GM20000 (cell line): ENCODE measurements at regions not wholly inside any gene's neighbourhood (a gene's known extent, or its start where the extent isn't known, plus 50 kb on each side); places are given as distances from the start of the nearest gene placed in this dataset.

Experiments used
- DNase-seq: peaks from one replicate; pipeline ENCODE4 v3.0.0; 2012; ENCODE audit warnings: low spot score
- TF ChIP-seq, protein P1 (sequence below): IDR thresholded peaks from 2 replicates; pipeline ENCODE4 v1.5.1; 2012; ENCODE audit warnings: mild to moderate bottlenecking, control low read depth; ENCODE audit errors: extremely low read depth, missing control alignments

DNA sequence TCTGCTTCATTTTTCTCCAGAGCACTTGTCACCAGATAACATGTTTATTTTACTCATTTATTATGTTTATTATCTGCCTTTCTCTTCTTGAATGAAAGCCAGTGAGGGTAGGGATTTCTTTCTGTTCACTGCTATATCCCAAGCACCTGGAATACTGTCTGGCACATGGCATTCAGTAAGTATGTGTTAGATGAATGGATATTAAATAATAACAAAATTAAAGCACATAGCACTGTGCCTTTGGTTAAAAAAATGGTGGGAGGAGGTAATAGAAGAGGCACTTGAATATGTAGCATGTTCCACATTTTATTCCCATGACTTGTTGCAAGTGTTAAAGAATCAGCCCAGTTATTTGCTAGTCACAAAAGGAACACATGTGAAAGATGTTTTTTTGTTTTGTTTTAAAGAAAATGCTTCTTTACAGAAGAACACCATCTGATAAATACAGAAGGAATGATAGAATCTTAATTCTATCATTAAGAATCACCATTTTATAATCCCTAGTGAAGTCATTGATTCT is 151.0 kb downstream of the DLEU7 start:
- TF ChIP-seq, protein P1, sequence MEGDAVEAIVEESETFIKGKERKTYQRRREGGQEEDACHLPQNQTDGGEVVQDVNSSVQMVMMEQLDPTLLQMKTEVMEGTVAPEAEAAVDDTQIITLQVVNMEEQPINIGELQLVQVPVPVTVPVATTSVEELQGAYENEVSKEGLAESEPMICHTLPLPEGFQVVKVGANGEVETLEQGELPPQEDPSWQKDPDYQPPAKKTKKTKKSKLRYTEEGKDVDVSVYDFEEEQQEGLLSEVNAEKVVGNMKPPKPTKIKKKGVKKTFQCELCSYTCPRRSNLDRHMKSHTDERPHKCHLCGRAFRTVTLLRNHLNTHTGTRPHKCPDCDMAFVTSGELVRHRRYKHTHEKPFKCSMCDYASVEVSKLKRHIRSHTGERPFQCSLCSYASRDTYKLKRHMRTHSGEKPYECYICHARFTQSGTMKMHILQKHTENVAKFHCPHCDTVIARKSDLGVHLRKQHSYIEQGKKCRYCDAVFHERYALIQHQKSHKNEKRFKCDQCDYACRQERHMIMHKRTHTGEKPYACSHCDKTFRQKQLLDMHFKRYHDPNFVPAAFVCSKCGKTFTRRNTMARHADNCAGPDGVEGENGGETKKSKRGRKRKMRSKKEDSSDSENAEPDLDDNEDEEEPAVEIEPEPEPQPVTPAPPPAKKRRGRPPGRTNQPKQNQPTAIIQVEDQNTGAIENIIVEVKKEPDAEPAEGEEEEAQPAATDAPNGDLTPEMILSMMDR: no peak
- no peak for DNase-seq

DNA sequence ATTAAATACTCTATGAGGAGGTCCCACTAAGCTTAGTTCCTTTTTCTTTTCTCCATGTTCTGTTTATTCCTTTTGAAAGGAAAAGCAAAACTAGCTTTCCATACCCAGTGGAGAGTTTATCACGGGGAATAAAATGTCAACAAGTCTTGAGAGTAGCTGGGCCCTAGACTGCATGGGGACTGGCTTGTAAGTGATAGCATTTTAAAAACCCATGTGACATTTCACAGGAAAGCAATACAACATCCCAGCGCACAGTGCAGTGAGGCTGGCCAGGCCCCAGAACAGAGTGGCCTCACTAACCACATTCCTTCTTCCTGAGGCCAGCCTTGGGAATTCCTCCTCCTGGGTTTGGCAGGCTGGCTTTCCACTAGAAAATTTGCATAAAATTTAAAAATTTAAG is 149.8 kb downstream of the DLEU7 start:
- TF ChIP-seq, protein P1: no peak
- DNase-seq: no peak

DNA sequence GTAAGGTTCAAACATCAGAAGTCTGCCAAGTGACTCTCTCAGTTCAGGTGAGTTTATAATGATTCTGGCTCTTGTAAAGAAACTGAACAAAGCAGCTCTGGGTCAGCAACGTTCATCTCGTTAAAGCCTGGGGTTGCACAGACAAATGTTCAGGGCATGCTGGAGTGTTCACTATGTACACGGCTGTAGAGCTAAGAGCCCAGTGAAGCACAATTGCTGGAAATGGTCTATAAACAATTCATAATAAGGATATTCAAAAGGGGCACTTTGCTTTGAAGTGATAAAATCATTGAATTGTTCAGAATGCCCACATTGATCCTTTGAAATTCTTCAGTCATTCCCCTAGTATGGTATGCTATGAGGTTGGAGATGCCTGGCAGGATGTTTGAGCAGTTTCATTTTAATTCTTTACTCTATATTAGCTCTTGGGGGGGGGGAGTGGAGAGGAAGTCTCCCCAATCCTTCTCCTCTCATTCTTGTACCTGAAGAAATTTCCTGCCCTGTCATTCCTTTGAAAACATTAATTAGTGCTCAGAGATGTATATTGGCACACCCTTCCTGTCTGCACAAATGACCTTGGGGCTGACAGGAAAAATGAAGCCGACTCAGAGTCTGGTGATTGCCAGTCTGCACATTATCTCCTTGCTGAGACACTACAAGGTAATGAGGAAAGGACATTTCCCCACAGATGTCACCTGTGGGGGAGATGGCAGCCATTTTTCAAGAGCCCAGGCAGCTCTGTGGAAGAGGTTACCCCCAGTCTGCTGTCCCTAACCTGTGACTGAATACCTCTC is 145.5 kb downstream of the DLEU7 start:
- DNase-seq: no peak
- TF ChIP-seq, protein P1: no peak

DNA sequence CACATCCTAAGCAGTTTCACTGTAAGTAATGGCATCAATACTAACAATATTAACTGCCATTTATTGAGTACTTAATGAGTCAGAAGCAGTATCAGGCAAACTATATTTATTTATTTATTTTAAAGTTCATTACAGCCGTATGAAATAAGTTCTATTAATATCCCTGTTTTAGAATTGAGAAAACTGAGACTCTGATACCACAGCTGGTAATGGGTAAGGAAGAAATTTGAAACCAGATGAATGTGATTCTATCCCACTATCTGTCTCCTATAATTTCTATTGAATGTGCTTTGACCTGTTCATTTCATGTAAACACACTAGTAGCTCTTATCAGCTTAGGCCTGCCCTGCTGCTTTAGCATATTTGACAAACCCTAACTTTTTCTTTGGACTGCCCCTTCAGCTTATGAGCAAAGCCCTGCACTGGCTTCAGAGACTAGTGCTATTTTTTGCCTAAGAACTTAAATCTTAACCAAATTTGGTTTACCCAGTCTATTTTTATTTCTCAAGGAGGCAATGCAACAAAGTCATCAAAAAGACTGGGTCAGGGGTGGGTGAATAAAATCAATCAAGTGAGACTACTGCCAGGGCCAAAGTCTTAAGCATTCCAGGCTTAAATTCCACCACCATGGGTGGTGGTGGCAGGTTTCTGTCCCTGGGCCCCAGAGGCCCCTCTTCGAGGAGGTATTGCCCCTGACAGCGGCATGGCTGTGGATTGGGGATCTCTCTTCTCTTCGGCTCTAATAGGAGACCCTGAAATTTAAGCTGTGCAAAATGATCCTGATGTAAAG is 143.4 kb downstream of the DLEU7 start:
- DNase-seq: no peak
- TF ChIP-seq, protein P1: no peak

DNA sequence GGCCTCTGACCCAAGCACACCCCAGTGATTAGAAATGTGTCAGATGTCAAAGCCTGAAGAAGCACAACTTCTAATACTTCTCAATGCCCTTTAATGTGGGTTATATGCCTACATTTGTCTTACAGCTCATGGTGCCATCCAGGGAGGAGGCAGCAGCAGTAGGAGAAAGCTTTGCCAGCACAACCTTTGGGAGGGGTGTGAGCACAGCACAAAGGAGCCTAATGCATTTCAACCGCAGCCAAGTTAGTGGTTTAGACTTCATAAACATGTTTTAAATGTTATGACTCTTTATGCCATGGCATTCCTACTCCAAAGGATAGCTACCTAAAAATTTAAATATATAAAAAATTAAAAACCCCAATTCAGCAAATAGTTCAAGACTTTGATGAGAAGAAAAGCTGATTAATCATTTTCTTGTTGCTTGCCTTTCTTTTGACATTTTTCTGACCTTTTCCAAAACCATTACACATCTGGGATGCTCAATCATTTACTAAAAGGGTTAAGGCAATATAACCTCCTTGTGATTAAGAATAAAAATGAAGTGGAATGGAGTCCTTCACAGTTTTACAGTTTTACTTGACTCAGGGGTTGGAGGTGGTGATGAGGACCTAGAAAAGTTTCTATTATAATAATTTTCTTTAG is 142.7 kb downstream of the DLEU7 start:
- TF ChIP-seq, protein P1: no peak

DNA sequence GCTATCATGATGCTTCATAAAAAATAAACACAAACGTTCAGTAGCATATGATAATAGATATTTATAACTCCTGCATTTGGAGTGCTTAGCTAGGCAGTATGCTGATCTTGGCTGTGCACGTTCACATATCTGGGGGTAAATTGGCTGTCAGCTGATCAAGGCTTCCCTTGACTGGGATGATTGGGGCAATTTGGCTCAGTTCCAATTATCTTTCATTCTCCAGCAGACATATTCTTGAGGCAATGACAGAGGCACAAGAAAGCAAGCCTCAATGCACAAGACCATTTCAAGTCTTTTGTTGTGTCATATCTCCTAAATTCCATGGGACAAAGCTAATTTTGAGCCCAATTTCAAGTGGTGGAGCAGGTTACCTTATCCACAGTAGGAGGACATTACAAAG is 142.0 kb downstream of the DLEU7 start:
- TF ChIP-seq, protein P1: no peak
- DNase-seq: no peak

More for the DNA sequence above, 142.7 kb downstream of the DLEU7 start:
- DNase-seq: no peak
